Thyroid gland (tissue), 4 donors: ENCODE measurements at regions not wholly inside any gene's neighbourhood (a gene's known extent, or its start where the extent isn't known, plus 50 kb on each side); places are given as distances from the start of the nearest gene placed in this dataset.

ENCODE experiments used
- DNase-seq, 2 donors: peaks; one replicate each; pipeline ENCODE4 v3.0.0-alpha.2; 2019
- H3K27ac ChIP-seq, 3 donors: fragments of 200-600 bp; sonication (generic); 1 replicate in 2 of 3; 2 replicates in 1 of 3; pipeline ENCODE4 v1.5.1; 2016 to 2019; ENCODE audit warnings: mild to moderate bottlenecking in 1 of 3, moderate library complexity in 1 of 3
- H3K27me3 ChIP-seq: fragments of 200-600 bp; sonication (generic); one replicate; pipeline ENCODE4 v1.5.1; 2019
- H3K36me3 ChIP-seq, 2 donors: fragments of 200-600 bp; sonication (generic); one replicate each; pipeline ENCODE4 v1.5.1; 2016 to 2019
- H3K4me1 ChIP-seq, 2 donors: fragments of 200-600 bp; sonication (generic); one replicate each; pipeline ENCODE4 v1.5.1; 2017 to 2019
- H3K4me3 ChIP-seq, 3 donors: fragments of 200-600 bp; sonication (generic); replicated peaks in 1 of 3; 1 replicate in 2 of 3; 2 replicates in 1 of 3; pipeline ENCODE4 v1.5.1; 2016; ENCODE audit warnings: mild to moderate bottlenecking in 1 of 3
- H3K9me3 ChIP-seq: fragments of 200-600 bp; sonication (generic); one replicate; pipeline ENCODE4 v1.5.1; 2017
- POLR2A ChIP-seq, 2 donors: fragments of 450-650 bp; IDR thresholded peaks; one replicate each; pipeline ENCODE4 v1.6.1; 2017; ENCODE audit warnings: antibody characterized with exemption in 2 of 2, mild to moderate bottlenecking in 2 of 2, moderate library complexity in 1 of 2
- WGBS, 2 donors: methylation state at CpG; one replicate each; pipeline ENCODE4 v1.1.5; 2017; 5-methylcytosine and 5-hydroxymethylcytosine counted together
- intact Hi-C: fragments of 100-400 bp; cut with DNase I; formaldehyde crosslinking; loops from one replicate; pipeline ENCODE4 v1.15.1; 2023
- TF ChIP-seq, protein P1 (sequence below), 6 experiments: fragments of 200-600 bp in 3 of 6; fragments of 450-650 bp in 3 of 6; sonication (generic) in 3 of 6; IDR thresholded peaks; one replicate each; pipeline ENCODE4 v1.5.1; 2016 to 2019; ENCODE audit warnings: antibody characterized with exemption in 6 of 6, mild to moderate bottlenecking in 2 of 6, inconsistent platforms in 1 of 6, moderate library complexity in 1 of 6

DNA sequence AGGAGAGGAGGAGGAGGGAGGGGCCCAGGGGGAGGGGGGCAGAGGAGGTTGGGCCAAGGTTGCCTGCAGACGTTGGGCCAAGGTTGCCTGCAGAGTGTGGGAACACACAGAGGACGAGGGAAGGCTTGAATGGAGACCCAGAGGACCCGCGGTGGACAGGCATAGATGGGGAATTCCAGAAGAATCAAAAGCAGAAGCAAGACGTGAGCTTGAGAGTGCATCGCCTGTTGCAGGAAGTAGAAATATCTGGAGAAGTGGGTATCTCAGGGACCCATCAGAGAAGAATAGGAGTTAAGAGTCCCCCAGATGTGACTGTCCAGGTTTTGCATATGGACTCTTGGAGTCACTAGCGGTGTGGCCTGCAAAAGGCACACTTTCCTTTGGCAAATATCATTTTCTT, 670.2 kb downstream of the TBC1D22A start:
- TF ChIP-seq POLR2A (IDR thresholded peaks at IDR 0.05), result no peak
- TF ChIP-seq, protein P1, sequence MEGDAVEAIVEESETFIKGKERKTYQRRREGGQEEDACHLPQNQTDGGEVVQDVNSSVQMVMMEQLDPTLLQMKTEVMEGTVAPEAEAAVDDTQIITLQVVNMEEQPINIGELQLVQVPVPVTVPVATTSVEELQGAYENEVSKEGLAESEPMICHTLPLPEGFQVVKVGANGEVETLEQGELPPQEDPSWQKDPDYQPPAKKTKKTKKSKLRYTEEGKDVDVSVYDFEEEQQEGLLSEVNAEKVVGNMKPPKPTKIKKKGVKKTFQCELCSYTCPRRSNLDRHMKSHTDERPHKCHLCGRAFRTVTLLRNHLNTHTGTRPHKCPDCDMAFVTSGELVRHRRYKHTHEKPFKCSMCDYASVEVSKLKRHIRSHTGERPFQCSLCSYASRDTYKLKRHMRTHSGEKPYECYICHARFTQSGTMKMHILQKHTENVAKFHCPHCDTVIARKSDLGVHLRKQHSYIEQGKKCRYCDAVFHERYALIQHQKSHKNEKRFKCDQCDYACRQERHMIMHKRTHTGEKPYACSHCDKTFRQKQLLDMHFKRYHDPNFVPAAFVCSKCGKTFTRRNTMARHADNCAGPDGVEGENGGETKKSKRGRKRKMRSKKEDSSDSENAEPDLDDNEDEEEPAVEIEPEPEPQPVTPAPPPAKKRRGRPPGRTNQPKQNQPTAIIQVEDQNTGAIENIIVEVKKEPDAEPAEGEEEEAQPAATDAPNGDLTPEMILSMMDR (IDR thresholded peaks at IDR 0.05), result no peak
- H3K4me1 ChIP-seq, result no peaks in the 10 kb centered on the region
- no peak overlapping the region for H3K27ac ChIP-seq
- WGBS, 2 donors, result 78 to 82% methylated on average over 7 of the region's 7 CpGs
- intact Hi-C loops, result no loop called here
- no peaks in the 10 kb centered on the region for H3K36me3 ChIP-seq
- H3K27me3 ChIP-seq, result no peaks in the 10 kb centered on the region
- H3K9me3 ChIP-seq, result no peaks in the 10 kb centered on the region
- no peak for DNase-seq
- no peak overlapping the region for H3K4me3 ChIP-seq

DNA sequence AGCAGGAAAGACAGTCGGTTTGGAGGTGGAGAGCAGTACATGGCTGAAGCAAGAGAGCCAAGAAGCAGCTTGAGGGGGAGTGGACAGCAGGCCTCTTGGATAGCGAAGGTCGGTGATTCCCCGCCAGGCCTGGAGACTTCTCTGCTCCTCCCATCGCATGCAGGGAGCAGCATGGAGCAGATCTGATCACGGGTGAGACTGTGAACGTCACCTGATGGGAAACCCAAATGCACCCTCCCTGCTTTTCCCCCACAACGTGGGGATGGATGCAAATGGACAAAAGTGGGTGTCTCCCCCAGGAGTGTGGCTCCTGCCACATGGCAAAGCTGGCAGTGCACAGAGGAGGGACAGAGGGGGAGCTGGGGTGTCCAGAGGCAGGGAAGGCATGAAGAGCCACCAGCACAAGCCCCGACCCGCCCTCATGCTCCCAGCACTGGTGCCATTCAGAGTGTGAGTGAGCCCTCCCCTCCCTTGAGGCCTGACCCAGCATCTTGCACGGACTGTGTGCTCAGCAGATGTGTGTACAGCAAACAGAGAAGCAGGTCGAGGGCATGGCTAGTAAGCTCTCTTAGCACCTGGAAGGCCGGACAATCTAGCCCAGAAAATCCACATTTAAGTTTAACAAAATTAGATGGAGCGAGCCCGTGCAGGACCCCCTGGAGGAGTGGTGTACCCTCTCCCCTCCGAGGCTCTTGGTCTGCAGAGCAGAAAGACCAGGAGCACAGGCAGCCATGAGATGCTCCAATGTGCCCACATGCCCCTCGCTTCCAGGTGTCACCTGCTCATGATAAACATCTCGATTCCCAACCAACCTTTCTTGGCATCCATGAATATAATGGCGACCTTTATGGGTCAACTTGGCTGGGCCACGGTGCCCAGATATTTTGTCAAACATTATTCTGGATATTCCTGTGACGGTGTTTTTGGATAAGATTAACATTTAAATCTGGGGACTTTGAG, 661.7 kb downstream of the TBC1D22A start:
- H3K9me3 ChIP-seq, result no peaks in the 10 kb centered on the region
- DNase-seq, result no peak
- TF ChIP-seq, protein P1 (IDR thresholded peaks at IDR 0.05), result no peak
- no peak for TF ChIP-seq POLR2A (IDR thresholded peaks at IDR 0.05)
- no peak overlapping the region for H3K4me3 ChIP-seq
- H3K36me3 ChIP-seq, result no peaks in the 10 kb centered on the region
- WGBS, 2 donors, result 84 to 87% methylated on average over 19 to 21 of the region's 21 CpGs
- H3K4me1 ChIP-seq, result no peaks in the 10 kb centered on the region
- intact Hi-C loops, result no loop called here
- no peaks in the 10 kb centered on the region for H3K27me3 ChIP-seq
- H3K27ac ChIP-seq, result no peak overlapping the region

DNA sequence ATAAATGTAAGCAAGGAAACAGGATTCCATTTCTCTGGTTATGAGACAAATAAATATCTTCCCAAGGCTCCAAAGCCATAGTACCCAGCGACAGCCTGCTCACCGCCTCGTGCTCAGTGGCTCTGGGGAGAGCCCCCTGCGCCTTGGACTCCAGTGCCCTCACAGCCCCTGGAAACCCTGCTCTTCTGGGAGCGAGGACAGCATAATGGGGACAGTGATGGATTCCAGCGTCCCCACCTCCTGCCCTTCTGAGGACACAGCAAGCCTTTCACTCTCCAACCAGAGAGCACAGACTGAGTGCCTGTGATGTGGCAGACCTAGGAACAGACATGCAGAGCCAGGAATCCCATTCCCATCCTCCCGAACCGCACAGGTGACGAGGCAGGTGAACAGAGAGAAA, 660.8 kb downstream of the TBC1D22A start:
- Histone ChIP-seq H3K4me3 (no peak overlapping the region), H3K27me3 (no peaks in the 10 kb centered on the region), H3K9me3 (no peaks in the 10 kb centered on the region), H3K27ac (no peak overlapping the region), H3K4me1 (no peaks in the 10 kb centered on the region), H3K36me3 (no peaks in the 10 kb centered on the region)
- no peak for DNase-seq
- TF ChIP-seq, protein P1 (IDR thresholded peaks at IDR 0.05), result no peak
- TF ChIP-seq POLR2A (IDR thresholded peaks at IDR 0.05), result no peak
- 75 to 83% methylated on average over 9 of the region's 9 CpGs for WGBS, 2 donors
- intact Hi-C loops, result no loop called here

DNA sequence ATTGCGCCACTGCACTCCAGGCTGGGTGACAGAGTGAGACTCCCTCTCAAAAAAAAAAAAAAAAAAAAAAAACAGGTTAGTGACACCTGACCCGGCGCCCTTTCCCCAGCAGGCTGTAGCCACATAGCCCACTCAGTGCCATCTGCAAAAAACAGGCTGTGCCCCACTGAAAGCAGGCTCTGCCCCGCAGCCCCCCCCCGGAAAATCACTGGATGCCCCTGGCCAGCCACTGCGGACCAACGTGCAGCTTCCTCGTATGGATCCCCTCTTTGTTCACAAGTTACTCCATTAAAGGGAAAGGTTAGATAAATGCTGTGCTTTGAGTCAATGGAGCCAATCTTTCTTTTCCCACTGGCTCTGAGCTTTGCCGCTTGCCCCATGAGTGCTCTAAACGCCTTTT, 660.3 kb downstream of the TBC1D22A start:
- Histone ChIP-seq H3K4me1 (no peaks in the 10 kb centered on the region), H3K9me3 (no peaks in the 10 kb centered on the region), H3K36me3 (no peaks in the 10 kb centered on the region), H3K27me3 (no peaks in the 10 kb centered on the region), H3K27ac (no peak overlapping the region), H3K4me3 (no peak overlapping the region)
- 85 to 90% methylated on average over 10 of the region's 10 CpGs for WGBS, 2 donors
- intact Hi-C loops, result no loop called here
- DNase-seq, result no peak
- TF ChIP-seq POLR2A (IDR thresholded peaks at IDR 0.05), result no peak
- TF ChIP-seq, protein P1 (IDR thresholded peaks at IDR 0.05), result no peak

DNA sequence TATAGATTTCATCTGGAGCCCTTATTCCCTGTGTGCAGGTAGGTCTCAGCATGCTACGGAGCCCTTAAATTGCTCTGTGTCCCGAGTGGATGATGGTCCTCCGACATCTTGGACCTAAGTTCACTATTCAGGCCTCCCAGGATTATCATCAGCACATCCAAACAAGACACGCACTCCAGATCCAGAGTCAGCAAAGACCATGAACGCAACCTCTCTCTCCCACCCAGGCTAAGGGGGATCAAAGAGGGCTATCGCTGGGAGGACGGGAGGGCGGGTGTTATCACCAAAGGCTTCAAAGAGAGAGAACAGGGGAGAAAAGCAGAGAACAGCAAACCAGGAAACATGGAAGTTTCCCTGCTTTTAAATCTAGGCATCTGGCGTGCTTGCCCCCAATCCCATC, 659.4 kb downstream of the TBC1D22A start:
- intact Hi-C loops, result no loop called here
- WGBS, 2 donors, result 88 to 93% methylated on average over 9 of the region's 9 CpGs

More for the DNA sequence above, 659.4 kb downstream of the TBC1D22A start:
- no peak for DNase-seq
- Histone ChIP-seq H3K27ac (no peak overlapping the region), H3K4me1 (no peaks in the 10 kb centered on the region), H3K4me3 (no peak overlapping the region), H3K27me3 (no peaks in the 10 kb centered on the region), H3K36me3 (no peaks in the 10 kb centered on the region), H3K9me3 (no peaks in the 10 kb centered on the region)
- no peak for TF ChIP-seq POLR2A (IDR thresholded peaks at IDR 0.05)
- TF ChIP-seq, protein P1 (IDR thresholded peaks at IDR 0.05), result no peak
